ENCODE measurements at regions not wholly inside any gene's neighbourhood (a gene's known extent, or its start where the extent isn't known, plus 50 kb on each side); places are given as distances from the start of the nearest gene placed in this dataset.

GRCh38 chrX:125758819-125759218 lies 407.3 kb downstream of the DCAF12L2 start:
- TF ChIP-seq CTCF (IDR thresholded peaks at IDR 0.05) (no peak), POLR2A (IDR thresholded peaks at IDR 0.05) (no peak), POLR2AphosphoS5 (IDR thresholded peaks at IDR 0.05) (no peak)
